ENCODE measurements at regions not wholly inside any gene's neighbourhood (a gene's known extent, or its start where the extent isn't known, plus 50 kb on each side); places are given as distances from the start of the nearest gene placed in this dataset.

DNA sequence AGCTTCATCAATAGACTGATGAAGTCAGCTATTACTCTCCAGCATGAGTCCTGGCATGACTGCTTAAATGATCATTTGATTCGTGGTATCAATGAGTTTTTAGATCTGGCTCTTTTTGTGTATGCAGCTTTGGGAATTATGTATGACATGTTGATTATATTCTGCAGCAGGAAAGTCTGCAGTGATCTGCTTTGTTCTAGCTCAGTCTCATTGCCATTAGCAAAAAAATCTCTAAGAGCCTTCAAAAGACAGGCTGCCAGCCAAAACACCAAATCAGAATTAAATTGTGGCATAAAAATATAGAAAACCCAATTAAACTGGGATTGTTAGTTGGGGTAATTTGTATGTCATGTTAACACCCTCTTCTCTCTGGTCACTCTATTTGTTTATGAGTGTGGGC, 1021.0 kb upstream of the SEMA6D start:
- POLR2A ChIA-PET: no interaction called here
- H3K4me3 ChIP-seq (ENCODE audit: low read length): no peak overlapping the region
- Mint-ChIP-seq H3K4me1 (ENCODE audit: low read depth) (no peaks in the 10 kb centered on the region), H3K4me3 (no peak overlapping the region), H3K36me3 (ENCODE audit: low read depth) (no peaks in the 10 kb centered on the region), H3K27me3 (no peaks in the 10 kb centered on the region), H3K27ac (no peak overlapping the region), H3K9me3 (peaks cover 18% of the 10 kb centered on the region)
- no peak overlapping the region for H3K27ac ChIP-seq (ENCODE audit: low read depth in 1 of 2, low read length in 2 of 2)
- no peak for DNase-seq
- TF ChIP-seq, protein P1, sequence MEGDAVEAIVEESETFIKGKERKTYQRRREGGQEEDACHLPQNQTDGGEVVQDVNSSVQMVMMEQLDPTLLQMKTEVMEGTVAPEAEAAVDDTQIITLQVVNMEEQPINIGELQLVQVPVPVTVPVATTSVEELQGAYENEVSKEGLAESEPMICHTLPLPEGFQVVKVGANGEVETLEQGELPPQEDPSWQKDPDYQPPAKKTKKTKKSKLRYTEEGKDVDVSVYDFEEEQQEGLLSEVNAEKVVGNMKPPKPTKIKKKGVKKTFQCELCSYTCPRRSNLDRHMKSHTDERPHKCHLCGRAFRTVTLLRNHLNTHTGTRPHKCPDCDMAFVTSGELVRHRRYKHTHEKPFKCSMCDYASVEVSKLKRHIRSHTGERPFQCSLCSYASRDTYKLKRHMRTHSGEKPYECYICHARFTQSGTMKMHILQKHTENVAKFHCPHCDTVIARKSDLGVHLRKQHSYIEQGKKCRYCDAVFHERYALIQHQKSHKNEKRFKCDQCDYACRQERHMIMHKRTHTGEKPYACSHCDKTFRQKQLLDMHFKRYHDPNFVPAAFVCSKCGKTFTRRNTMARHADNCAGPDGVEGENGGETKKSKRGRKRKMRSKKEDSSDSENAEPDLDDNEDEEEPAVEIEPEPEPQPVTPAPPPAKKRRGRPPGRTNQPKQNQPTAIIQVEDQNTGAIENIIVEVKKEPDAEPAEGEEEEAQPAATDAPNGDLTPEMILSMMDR (IDR thresholded peaks at IDR 0.05): no peak
- no peaks in the 10 kb centered on the region for H3K9me3 ChIP-seq (ENCODE audit: control insufficient read depth in 1 of 2, insufficient read depth in 1 of 2, low read length in 2 of 2)
- CTCF ChIA-PET: no interaction called here
- H3K27me3 ChIP-seq (ENCODE audit: control insufficient read depth in 1 of 2, insufficient read depth in 2 of 2, low read length in 2 of 2): no peaks in the 10 kb centered on the region
- intact Hi-C loops (cut with DNase I, micrococcal nuclease): no loop called here
- H3K36me3 ChIP-seq (ENCODE audit: insufficient read depth, low read length): no peaks in the 10 kb centered on the region
- no peak for ATAC-seq (ENCODE audit: poor library complexity)
- no peaks in the 10 kb centered on the region for H3K4me1 ChIP-seq (ENCODE audit: insufficient read depth, low read length)

DNA sequence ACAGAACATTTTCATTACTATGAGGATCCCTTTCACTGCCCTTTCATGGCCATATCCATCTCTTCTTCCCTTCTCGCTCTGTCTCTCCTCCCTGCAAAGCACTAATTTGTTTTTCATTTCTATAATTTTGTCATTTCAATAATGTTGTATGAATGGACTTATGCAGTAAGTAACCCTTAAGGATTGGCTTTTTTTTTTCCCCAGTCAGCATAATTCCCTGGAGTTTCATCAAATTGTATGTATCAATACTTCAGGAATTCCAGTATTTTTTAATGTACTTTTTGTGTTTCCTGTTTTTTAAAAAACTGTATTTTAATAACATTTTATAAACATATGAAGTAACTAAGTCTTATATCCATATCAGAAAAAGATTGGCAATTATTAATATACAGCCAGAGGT, 1016.0 kb upstream of the SEMA6D start:
- intact Hi-C loops (cut with DNase I, micrococcal nuclease): no loop called here
- TF ChIP-seq, protein P1 (IDR thresholded peaks at IDR 0.05): no peak
- Histone ChIP-seq H3K36me3 (ENCODE audit: insufficient read depth, low read length) (no peaks in the 10 kb centered on the region), H3K9me3 (ENCODE audit: control insufficient read depth in 1 of 2, insufficient read depth in 1 of 2, low read length in 2 of 2) (peaks cover 2 to 4% of the 10 kb centered on the region in 2 experiments), H3K4me3 (ENCODE audit: low read length) (no peak overlapping the region), H3K4me1 (ENCODE audit: insufficient read depth, low read length) (no peaks in the 10 kb centered on the region), H3K27me3 (ENCODE audit: control insufficient read depth in 1 of 2, insufficient read depth in 2 of 2, low read length in 2 of 2) (no peaks in the 10 kb centered on the region), H3K27ac (ENCODE audit: low read depth in 1 of 2, low read length in 2 of 2) (no peak overlapping the region)
- Mint-ChIP-seq H3K4me3 (no peak overlapping the region), H3K36me3 (ENCODE audit: low read depth) (no peaks in the 10 kb centered on the region), H3K9me3 (peaks cover 13% of the 10 kb centered on the region), H3K4me1 (ENCODE audit: low read depth) (no peaks in the 10 kb centered on the region), H3K27ac (no peak overlapping the region), H3K27me3 (no peaks in the 10 kb centered on the region)
- ATAC-seq (ENCODE audit: poor library complexity): no peak
- DNase-seq: no peak
- ChIA-PET POLR2A (no interaction called here), CTCF (no interaction called here)

DNA sequence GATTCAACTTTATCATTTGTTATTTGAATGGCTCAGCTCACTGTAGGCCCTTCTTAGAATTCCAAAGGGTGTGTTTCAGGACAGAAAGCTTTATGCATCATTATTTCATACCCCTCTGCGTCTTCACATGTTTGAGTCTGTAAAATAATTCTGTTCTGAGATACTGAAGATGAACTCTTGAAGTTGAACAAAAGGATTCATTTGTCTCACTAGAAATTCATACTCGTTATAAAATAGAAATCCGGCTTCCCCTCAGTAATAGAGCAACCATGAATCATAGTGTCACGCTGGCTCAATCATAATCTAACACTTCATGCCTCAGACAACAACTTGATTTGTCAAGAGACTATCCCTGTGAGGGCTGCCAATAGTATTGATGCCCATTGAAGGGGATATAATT, 1015.4 kb upstream of the SEMA6D start:
- Histone ChIP-seq H3K27me3 (ENCODE audit: control insufficient read depth in 1 of 2, insufficient read depth in 2 of 2, low read length in 2 of 2) (no peaks in the 10 kb centered on the region), H3K9me3 (ENCODE audit: control insufficient read depth in 1 of 2, insufficient read depth in 1 of 2, low read length in 2 of 2) (peaks cover 4 to 5% of the 10 kb centered on the region in 2 experiments), H3K4me3 (ENCODE audit: low read length) (no peak overlapping the region), H3K27ac (ENCODE audit: low read depth in 1 of 2, low read length in 2 of 2) (no peak overlapping the region), H3K4me1 (ENCODE audit: insufficient read depth, low read length) (no peaks in the 10 kb centered on the region), H3K36me3 (ENCODE audit: insufficient read depth, low read length) (no peaks in the 10 kb centered on the region)
- TF ChIP-seq, protein P1 (IDR thresholded peaks at IDR 0.05): no peak
- intact Hi-C loops (cut with DNase I, micrococcal nuclease): no loop called here
- Mint-ChIP-seq H3K4me3 (no peak overlapping the region), H3K27ac (no peak overlapping the region), H3K27me3 (no peaks in the 10 kb centered on the region), H3K4me1 (ENCODE audit: low read depth) (no peaks in the 10 kb centered on the region), H3K9me3 (peaks cover 13% of the 10 kb centered on the region), H3K36me3 (ENCODE audit: low read depth) (no peaks in the 10 kb centered on the region)
- POLR2A ChIA-PET: no interaction called here
- no peak for DNase-seq
- no peak for ATAC-seq (ENCODE audit: poor library complexity)
- CTCF ChIA-PET: no interaction called here

Data from CD4-positive, alpha-beta T cell (primary cell).